Stromal cell of bone marrow (primary cell): ENCODE measurements at regions not wholly inside any gene's neighbourhood (a gene's known extent, or its start where the extent isn't known, plus 50 kb on each side); places are given as distances from the start of the nearest gene placed in this dataset.
"Not testable (repeated sequence)": the region's sequence is repeated elsewhere in the genome, so short reads cannot be mapped to it uniquely, and the experiment has no call there.

Source experiments
- DNase-seq: peaks from one replicate; pipeline ENCODE4 v3.0.0-alpha.2; 2012; ENCODE audit warnings: low read depth

GRCh38 chr18:46179306-46179705 lies 75.1 kb downstream of the HAUS1 start:
- DNase-seq: no peak

- no peak for DNase-seq
These were observed 78.6 kb downstream of the HAUS1 start for GRCh38 chr18:46182633-46183358.

- DNase-seq: not testable (repeated sequence)
These were observed 80.1 kb downstream of the HAUS1 start for GRCh38 chr18:46184296-46184695.

- DNase-seq: no peak
These were observed 80.5 kb downstream of the HAUS1 start for GRCh38 chr18:46184727-46185126.

GRCh38 chr18:46190667-46191066 lies 86.5 kb downstream of the HAUS1 start:
- DNase-seq: no peak

GRCh38 chr18:46196627-46197243 lies 92.5 kb downstream of the HAUS1 start:
- DNase-seq: no peak

- DNase-seq: no peak
These were observed 95.4 kb downstream of the HAUS1 start for GRCh38 chr18:46199515-46200147.

GRCh38 chr18:46200178-46201055 lies 96.2 kb downstream of the HAUS1 start:
- DNase-seq: not testable (repeated sequence)

- no peak for DNase-seq
These were observed 100.0 kb downstream of the HAUS1 start for GRCh38 chr18:46204143-46204542.

GRCh38 chr18:46207985-46208384 lies 103.8 kb downstream of the HAUS1 start:
- no peak for DNase-seq

GRCh38 chr18:46209161-46209560 lies 105.0 kb downstream of the HAUS1 start:
- DNase-seq: no peak

GRCh38 chr18:46211816-46212215 lies 107.6 kb downstream of the HAUS1 start:
- no peak for DNase-seq

- DNase-seq: no peak
These were observed 108.2 kb downstream of the HAUS1 start for GRCh38 chr18:46212398-46212797.

- DNase-seq: no peak
These were observed 109.1 kb downstream of the HAUS1 start for GRCh38 chr18:46213295-46213694.

GRCh38 chr18:46214435-46214834 lies 110.2 kb downstream of the HAUS1 start:
- DNase-seq: no peak

- no peak for DNase-seq
These were observed 111.9 kb downstream of the HAUS1 start for GRCh38 chr18:46215902-46216723.

- DNase-seq: peak; percentile 30
These were observed 115.9 kb downstream of the HAUS1 start for GRCh38 chr18:46220116-46220515.

GRCh38 chr18:46222093-46222492 lies 117.9 kb downstream of the HAUS1 start:
- DNase-seq: no peak

GRCh38 chr18:46222710-46223360 lies 118.7 kb downstream of the HAUS1 start:
- no peak for DNase-seq

- no peak for DNase-seq
These were observed 120.1 kb downstream of the HAUS1 start for GRCh38 chr18:46224181-46224775.
